NOMO-1 treated with DMSO at 0.1 percent for 48 hours (cell line): ENCODE measurements at regions not wholly inside any gene's neighbourhood (a gene's known extent, or its start where the extent isn't known, plus 50 kb on each side); places are given as distances from the start of the nearest gene placed in this dataset.
"Not testable (repeated sequence)": the region's sequence is repeated elsewhere in the genome, so short reads cannot be mapped to it uniquely, and the experiment has no call there.

Experiments used
- DNase-seq: peaks from one replicate; lab custom pipeline; 2025; ENCODE audit not compliant: unreplicated experiment; lab: John Stamatoyannopoulos, UW

DNA sequence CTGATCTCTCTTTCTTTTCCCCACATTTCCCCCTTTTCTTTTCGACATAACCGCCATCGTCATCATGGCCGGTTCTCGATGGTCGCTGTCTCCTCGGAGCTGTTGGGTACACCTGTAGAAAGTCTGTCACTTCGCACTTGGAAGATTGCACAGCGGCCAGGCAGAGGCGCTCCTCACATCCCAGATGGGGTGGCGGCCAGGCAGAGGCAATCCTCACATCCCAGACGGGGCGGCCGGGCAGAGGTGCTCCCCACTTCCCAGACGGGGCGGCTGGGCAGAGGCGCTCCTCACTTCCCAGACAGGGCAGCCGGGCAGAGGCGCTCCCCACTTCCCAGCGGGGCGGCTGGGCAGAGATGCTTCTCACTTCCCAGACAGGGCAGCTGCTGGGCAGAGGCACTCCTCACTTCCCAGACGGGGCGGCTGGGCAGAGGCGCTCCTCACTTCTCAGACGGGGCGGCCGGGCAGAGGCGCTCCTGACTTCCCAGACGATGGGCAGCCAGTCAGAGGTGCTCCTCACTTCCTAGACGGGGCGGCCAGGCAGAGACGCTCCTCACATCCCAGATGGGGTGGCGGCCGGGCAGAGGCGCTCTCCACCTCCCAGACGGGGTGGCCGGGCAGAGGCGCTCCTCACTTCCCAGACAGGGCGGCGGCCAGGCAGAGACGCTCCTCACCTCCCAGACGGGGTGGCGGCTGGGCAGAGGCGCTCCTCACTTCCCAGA is 110.7 kb downstream of the C5orf15 start:
- not testable (repeated sequence) for DNase-seq

GRCh38 chr5:133854554-133854953 is 113.9 kb downstream of the C5orf15 start:
- DNase-seq: no peak

GRCh38 chr5:133853646-133854365 is 114.6 kb downstream of the C5orf15 start:
- DNase-seq: no peak

GRCh38 chr5:133851521-133851920 is 116.9 kb downstream of the C5orf15 start:
- peak; percentile 3 for DNase-seq

DNA sequence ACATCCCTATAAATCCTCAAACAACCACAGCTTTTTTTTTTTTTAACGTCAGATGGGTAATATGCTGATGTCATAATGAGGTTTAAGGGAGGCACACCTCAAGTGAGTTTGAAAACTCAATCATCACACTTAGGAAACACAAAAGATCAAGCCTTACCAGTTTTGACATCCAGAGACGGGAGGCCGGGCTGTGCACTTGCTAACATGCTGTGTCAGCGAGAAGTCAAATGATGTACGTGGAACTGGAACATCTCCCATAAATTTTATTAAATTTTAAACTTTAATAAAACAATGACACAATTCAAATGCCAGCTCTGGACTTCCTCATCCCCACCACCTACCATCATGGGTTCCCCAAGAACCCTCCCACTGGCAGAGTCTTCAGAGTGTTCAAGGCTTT is 117.6 kb downstream of the C5orf15 start:
- DNase-seq: no peak

DNA sequence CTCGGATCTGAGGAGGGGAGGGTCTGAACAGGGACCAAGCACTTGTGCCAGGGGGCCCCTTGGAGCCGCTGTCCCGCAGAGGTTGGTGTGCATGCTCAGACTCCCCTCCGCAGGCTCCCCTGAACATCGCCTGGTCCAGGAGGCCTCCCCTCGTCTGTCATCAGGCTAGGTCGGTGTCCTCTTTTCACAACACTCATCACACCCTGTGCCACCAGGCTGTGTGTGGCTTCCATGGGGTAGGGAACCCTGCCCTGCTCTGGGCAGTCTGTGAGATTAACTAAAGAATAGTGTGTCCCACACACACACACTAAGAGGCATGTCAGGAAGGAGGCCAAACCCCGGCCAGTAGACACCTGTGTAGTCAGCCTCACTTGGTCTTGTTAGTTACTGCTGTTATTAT is 119.3 kb downstream of the C5orf15 start:
- no peak for DNase-seq

DNA sequence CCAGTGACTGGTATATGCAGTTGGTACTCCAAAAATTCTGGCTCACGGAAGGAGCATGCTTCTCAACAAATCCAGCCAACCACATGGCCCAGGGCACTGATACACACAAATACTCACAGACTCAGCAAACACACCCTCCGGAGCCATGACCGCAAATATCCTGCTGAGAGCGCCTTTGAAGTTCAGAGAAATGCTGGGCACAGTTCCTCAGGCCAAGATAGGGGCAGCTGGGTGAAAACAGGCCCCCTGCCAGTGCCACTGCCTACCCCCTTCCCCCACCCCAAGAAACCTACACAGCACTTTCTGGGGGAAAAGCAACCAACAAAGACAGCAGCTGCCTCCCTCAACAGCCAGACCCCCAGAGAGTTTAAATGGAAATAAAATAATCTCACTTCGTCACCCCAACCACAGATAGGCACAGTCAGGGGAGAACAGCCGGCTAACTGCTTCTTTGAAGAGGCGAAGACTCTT is 120.0 kb downstream of the C5orf15 start:
- no peak for DNase-seq

DNA sequence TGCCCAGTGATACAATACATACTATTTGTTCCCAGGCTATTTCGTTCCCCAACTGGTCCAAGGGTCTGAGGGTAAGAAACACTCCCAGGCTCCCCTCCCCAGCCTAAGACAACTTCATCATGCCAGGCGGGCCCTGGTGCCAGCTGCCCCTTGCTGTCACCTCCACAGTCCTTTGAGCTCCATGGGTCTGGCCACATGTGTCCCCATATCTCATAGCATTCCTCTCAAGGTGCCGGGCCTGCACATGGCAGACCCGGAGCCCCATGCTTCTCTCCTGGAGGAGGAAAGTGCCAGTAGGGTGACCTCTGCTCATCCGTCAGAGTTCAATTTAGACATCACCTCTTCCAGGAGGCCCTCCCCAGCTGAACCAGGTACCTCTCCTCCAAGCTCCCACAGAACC is 120.5 kb downstream of the C5orf15 start:
- DNase-seq: no peak

- no peak for DNase-seq
Measured at GRCh38 chr5:133847301-133847700, 121.1 kb downstream of the C5orf15 start.

DNA sequence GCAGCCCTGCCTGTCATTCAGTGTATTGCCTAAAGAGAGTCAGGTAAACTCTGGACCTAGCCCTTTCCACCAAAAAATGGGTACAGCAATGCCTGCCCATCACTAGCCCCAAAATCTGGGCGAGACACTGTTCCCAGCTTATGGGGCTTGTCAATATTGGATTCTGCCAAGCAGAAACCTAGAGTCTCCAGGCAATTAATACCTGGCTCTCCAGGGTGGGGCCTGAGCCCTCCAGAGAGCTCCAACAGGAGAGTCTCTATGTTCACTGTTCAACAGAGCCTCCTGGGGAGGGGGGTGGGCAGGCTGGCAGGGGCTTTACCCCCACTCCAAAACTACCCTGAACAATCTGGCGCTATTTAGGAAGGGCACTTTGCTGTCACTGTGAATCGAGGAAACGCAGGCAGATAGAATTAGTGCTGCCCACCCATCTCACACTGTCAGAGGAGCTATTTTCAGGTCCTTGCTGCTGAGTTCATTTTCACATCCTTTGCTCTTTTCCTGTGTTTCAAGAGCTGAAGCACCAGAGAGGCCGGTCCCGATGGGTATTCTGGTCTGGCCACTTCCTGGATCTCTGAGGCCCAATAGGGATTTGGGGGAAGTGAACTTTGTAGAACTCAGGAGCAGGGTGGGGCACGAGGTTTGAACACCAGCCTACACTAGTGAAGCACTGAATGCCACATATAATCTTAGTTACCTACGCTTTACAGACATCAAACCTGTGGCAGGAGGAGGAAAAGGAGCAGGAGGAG is 121.8 kb downstream of the C5orf15 start:
- DNase-seq: no peak

DNA sequence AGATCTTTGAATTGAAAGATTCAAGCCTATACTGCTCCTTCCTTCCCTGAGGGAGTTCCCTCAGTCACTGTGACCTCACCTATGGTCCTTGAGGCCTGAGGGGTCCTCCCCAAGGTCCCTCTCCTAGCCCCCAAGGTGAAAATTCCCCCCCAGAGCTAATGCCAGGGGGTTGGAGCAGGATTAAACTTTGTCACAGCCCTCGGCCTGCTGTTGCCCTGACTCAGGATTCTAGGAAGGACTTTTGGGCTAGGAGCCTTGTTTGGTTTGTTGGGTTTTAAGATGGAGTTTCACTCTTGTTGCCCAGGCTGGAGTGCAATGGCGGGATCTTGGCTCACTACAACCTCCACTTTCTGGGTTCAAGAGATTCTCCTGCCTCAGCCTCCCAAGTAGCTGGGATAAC is 123.2 kb downstream of the C5orf15 start:
- no peak for DNase-seq

- no peak for DNase-seq
Measured at GRCh38 chr5:133844836-133845235, 123.6 kb downstream of the C5orf15 start.

DNA sequence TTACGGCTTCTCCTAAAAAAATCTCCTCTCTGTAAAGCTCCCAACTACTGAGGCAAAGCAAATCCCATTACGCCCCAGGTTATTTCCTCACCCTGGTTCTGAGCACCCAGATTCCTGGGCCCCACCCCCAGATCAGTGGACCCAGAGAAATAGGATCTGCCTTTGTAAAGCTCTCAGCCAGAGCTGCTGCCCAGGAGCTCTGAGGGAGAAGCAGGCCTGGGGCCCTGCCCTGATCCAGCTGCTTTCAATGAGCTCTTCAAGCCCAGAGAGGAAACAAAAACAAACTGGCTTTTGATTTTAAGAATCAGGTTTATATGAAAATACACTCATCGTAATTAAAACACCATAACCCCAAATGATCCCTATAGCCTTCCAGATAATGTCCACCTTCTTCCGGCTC is 124.5 kb downstream of the C5orf15 start:
- no peak for DNase-seq

DNA sequence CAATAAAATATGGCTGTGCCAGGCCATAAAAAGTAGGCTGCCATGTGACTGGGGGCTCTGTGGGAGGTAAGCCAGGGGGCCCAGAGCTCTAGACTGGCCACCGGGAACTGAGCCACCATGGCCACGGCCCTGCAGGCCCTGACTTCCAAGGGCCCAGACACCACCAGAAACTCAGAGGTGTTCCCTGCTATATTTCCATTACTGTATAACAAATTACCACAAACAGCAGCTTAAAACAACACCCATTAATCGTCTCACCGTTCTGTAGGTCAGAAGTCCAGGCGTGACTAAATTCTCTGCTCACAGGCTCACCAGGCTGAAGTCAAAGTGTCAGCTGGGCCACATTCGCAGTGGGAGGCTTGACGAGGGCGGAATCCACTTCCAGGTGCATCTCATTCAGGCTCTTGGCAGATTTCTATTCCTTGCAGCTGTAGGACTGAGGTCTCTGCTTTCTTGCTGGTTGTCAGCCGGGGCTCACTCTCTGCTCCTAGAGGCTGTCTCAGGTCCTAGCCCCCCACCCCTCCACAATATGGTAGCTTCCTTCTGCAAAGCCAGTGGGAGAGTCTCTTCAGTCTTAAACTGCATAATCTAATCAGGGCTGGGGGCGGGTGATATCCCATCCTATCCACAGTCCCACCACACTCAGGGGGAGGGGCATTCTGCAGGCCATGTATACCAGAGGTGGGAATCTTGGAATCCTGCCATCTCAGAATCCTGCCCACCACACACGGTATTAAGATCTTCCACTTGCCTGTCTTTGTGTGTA is 125.4 kb downstream of the C5orf15 start:
- DNase-seq: no peak

- DNase-seq: no peak
Measured at GRCh38 chr5:133841831-133842750, 126.3 kb downstream of the C5orf15 start.

DNA sequence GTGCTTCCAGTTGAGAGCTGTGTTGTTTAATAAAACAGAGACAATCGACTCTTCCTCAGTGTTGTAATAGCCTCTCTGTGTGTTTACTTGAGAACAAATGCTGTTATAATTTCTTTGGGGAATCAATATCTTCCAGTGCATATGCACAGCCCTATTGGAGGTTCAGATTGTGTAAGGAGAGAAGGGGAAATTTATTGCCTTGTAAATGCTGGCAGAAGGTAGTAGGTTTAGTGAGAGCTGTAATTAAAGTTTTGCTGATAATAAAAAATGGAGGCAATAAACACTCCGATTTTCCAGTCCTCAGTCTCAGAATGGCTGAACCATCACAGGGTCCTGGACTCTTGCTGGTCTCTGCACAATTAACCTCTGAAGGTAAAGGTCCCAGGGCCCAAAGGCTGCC is 128.3 kb downstream of the C5orf15 start:
- no peak for DNase-seq

DNA sequence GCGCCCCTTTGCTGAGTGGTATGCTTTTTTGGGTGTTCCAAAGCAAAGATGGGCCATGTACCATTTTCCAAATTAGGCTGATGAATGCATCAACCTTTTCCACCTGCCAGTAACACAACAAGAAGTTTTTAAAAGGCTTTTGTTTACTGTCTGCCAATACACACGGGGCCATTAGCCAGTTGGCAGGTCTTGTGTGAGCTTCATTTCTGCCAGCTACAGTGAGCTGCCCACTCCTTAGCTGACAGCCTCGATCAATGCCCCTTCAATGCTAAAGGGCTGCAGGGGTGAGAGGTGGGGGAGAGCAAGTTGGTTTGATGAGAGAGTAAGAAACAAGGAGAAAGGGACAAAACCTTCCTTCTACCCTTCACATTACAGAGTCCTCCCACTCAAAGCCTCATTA is 128.7 kb downstream of the C5orf15 start:
- DNase-seq: no peak

- no peak for DNase-seq
Measured at GRCh38 chr5:133839090-133839489, 129.3 kb downstream of the C5orf15 start.

GRCh38 chr5:133838286-133838685 is 130.1 kb downstream of the C5orf15 start:
- DNase-seq: no peak
